Tibial nerve (tissue), 3 donors: ENCODE measurements at regions not wholly inside any gene's neighbourhood (a gene's known extent, or its start where the extent isn't known, plus 50 kb on each side); places are given as distances from the start of the nearest gene placed in this dataset.

Source experiments
- CTCF ChIP-seq, 5 experiments: fragments of 200-600 bp in 3 of 5; fragments of 450-650 bp in 2 of 5; sonication (generic) in 3 of 5; IDR thresholded peaks; one replicate each; pipeline ENCODE4 v1.5.1; 2016 to 2019; ENCODE audit warnings: antibody characterized with exemption in 5 of 5, mild to moderate bottlenecking in 3 of 5, moderate library complexity in 2 of 5
- POLR2A ChIP-seq, 2 donors: fragments of 450-650 bp; IDR thresholded peaks; one replicate each; pipeline ENCODE4 v1.6.1; 2017; ENCODE audit warnings: antibody characterized with exemption in 2 of 2, mild to moderate bottlenecking in 2 of 2, moderate library complexity in 2 of 2

GRCh38 chr6:81572020-81572419 is 180.5 kb downstream of the TENT5A start:
- no peak for TF ChIP-seq CTCF (IDR thresholded peaks at IDR 0.05)
- TF ChIP-seq POLR2A (IDR thresholded peaks at IDR 0.05) = no peak
